ENCODE measurements at regions not wholly inside any gene's neighbourhood (a gene's known extent, or its start where the extent isn't known, plus 50 kb on each side); places are given as distances from the start of the nearest gene placed in this dataset.

DNA sequence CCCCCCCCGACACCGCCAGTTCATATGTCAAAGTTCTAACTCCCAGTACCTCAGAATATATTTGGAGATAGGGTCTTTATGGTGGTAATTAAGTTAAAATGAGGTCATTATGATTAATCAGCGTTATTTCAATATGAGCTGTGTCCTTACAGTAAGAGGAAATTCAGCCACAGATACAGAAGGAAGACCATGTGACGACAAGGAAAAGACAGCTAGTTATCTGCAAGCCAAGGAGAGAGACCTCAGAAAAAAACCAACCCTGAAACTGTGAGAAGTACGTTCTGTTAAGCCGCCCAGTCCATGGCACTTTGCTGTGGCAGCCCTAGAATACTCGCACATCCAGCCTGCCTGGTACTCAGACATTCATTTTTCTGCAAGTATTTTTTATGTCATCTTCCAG lies 62.3 kb upstream of the ARL8B start:
- Histone ChIP-seq H4K20me1 (ENCODE audit: insufficient read depth) (no peaks in the 10 kb centered on the region), H2AFZ (ENCODE audit: low read depth, low read length, poor library complexity, severe bottlenecking) (no peak overlapping the region), H3K9ac (ENCODE audit: low read length) (no peak overlapping the region), H3K27ac (ENCODE audit: low read depth, low read length) (no peak overlapping the region), H3K4me1 (ENCODE audit: control insufficient read depth in 1 of 2, insufficient read depth in 2 of 2, low read length in 2 of 2) (peaks cover 0 to 17% of the 10 kb centered on the region in 2 experiments; a peak in 2 of 4 replicates), H3K4me2 (ENCODE audit: low read length) (no peak overlapping the region), H3K27me3 (ENCODE audit: insufficient read depth, low read length) (no peaks in the 10 kb centered on the region), H3K4me3 (replicated peaks in 1 of 2; ENCODE audit: low read depth in 1 of 2, low read length in 2 of 2) (no peak overlapping the region), H3K79me2 (ENCODE audit: insufficient read depth, low read length) (no peaks in the 10 kb centered on the region), H3K9me3 (ENCODE audit: control insufficient read depth in 1 of 2, insufficient read depth in 1 of 2, low read depth in 1 of 2, low read length in 2 of 2) (no peaks in the 10 kb centered on the region), H3K9me2 (ENCODE audit: insufficient read depth) (no peaks in the 10 kb centered on the region), H3K36me3 (ENCODE audit: control insufficient read depth in 1 of 2, insufficient read depth in 2 of 2, low read length in 2 of 2) (no peaks in the 10 kb centered on the region)
- TF ChIP-seq EZH2phosphoT487 (IDR thresholded peaks at IDR 0.05; ENCODE audit: borderline replicate concordance) = no peak
- TF ChIP-seq YY1 (IDR thresholded peaks at IDR 0.05; ENCODE audit: extremely low read depth, insufficient replicate concordance, low read depth, low read length) = no peak
- TF ChIP-seq SRF (IDR thresholded peaks at IDR 0.05; ENCODE audit: low read depth) = no peak
- TF ChIP-seq SP1 (IDR thresholded peaks at IDR 0.05; ENCODE audit: low read depth) = no peak
- TF ChIP-seq JUND (IDR thresholded peaks at IDR 0.05) = no peak
- TF ChIP-seq, protein P1, sequence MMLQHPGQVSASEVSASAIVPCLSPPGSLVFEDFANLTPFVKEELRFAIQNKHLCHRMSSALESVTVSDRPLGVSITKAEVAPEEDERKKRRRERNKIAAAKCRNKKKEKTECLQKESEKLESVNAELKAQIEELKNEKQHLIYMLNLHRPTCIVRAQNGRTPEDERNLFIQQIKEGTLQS (IDR thresholded peaks at IDR 0.05) = no peak
- no peak for TF ChIP-seq EGR1 (IDR thresholded peaks at IDR 0.05; ENCODE audit: low read depth)
- no peak for TF ChIP-seq POLR2AphosphoS5 (IDR thresholded peaks at IDR 0.05; ENCODE audit: low read depth, low read length)
- TF ChIP-seq, protein P2, sequence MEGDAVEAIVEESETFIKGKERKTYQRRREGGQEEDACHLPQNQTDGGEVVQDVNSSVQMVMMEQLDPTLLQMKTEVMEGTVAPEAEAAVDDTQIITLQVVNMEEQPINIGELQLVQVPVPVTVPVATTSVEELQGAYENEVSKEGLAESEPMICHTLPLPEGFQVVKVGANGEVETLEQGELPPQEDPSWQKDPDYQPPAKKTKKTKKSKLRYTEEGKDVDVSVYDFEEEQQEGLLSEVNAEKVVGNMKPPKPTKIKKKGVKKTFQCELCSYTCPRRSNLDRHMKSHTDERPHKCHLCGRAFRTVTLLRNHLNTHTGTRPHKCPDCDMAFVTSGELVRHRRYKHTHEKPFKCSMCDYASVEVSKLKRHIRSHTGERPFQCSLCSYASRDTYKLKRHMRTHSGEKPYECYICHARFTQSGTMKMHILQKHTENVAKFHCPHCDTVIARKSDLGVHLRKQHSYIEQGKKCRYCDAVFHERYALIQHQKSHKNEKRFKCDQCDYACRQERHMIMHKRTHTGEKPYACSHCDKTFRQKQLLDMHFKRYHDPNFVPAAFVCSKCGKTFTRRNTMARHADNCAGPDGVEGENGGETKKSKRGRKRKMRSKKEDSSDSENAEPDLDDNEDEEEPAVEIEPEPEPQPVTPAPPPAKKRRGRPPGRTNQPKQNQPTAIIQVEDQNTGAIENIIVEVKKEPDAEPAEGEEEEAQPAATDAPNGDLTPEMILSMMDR (IDR thresholded peaks at IDR 0.05 in 2 of 3, conservative IDR thresholded peaks at IDR 0.05 in 1 of 3; ENCODE audit: borderline replicate concordance in 1 of 3, insufficient read depth in 1 of 3, low read depth in 2 of 3, low read length in 2 of 3) = no peak
- no peak for TF ChIP-seq TCF7L2 (IDR thresholded peaks at IDR 0.05; ENCODE audit: borderline replicate concordance, extremely low read depth, insufficient read depth, insufficient read length)
- TF ChIP-seq ZFX (IDR thresholded peaks at IDR 0.05) = no peak
- intact Hi-C loops (cut with micrococcal nuclease) = loop anchor here (10.0 kb wide), 1 partner anchor 705 kb away; no protein-coding TSS in a partner anchor
- ChIA-PET RAD21 (ENCODE audit: low non-redundant PET in 1 of 2, low total read pairs in 2 of 2, uncharacterized antibody in 2 of 2, unreplicated experiment in 2 of 2) (interaction anchor here in 1 of 2 experiments (1.3 kb wide), 1 partner anchor 348 kb away, joined by 3 read pairs; no protein-coding TSS in a partner anchor), CTCF (interaction anchor here (6.7 kb wide), 1 partner anchor 348 kb away, joined by 86 read pairs; no protein-coding TSS in a partner anchor), POLR2A (no interaction called here)
- DNase-seq (ENCODE audit: low read depth, low spot score) (no peak), ATAC-seq (no peak)
- BruUV-seq (replicated peaks) = no TSS peak

All from HCT116 (cell line).